GM18861 (cell line): ENCODE measurements at regions not wholly inside any gene's neighbourhood (a gene's known extent, or its start where the extent isn't known, plus 50 kb on each side); places are given as distances from the start of the nearest gene placed in this dataset.

Experiments
- ATAC-seq: cut with Tn5 transposase; IDR thresholded peaks from one replicate; pipeline ENCODE4 v1.9.1; 2021; ENCODE audit not compliant: unreplicated experiment

GRCh38 chr19:28520998-28521568, 691.9 kb downstream of the UQCRFS1 start:
- no peak for ATAC-seq

- ATAC-seq: no peak
Observed at GRCh38 chr19:28519952-28520861, 692.7 kb downstream of the UQCRFS1 start.

- no peak for ATAC-seq
Observed at GRCh38 chr19:28519218-28519779, 693.7 kb downstream of the UQCRFS1 start.

GRCh38 chr19:28516415-28516872, 696.5 kb downstream of the UQCRFS1 start:
- ATAC-seq: no peak

GRCh38 chr19:28514166-28514565, 698.8 kb downstream of the UQCRFS1 start:
- ATAC-seq: no peak

- ATAC-seq: no peak
Observed at GRCh38 chr19:28511655-28512054, 701.3 kb downstream of the UQCRFS1 start.

- ATAC-seq: no peak
Observed at GRCh38 chr19:28509079-28509895, 703.7 kb downstream of the UQCRFS1 start.

- ATAC-seq: no peak
Observed at GRCh38 chr19:28508666-28509065, 704.3 kb downstream of the UQCRFS1 start.

- no peak for ATAC-seq
Observed at GRCh38 chr19:28505933-28506332, 707.0 kb downstream of the UQCRFS1 start.

GRCh38 chr19:28505134-28505533, 707.8 kb downstream of the UQCRFS1 start:
- no peak for ATAC-seq

- ATAC-seq: no peak
Observed at GRCh38 chr19:28504727-28505126, 708.2 kb downstream of the UQCRFS1 start.

- no peak for ATAC-seq
Observed at GRCh38 chr19:28504139-28504538, 708.8 kb downstream of the UQCRFS1 start.

GRCh38 chr19:28502879-28503734, 709.8 kb downstream of the UQCRFS1 start:
- no peak for ATAC-seq

- no peak for ATAC-seq
Observed at GRCh38 chr19:28501976-28502375, 711.0 kb downstream of the UQCRFS1 start.

GRCh38 chr19:28500982-28501630, 711.8 kb downstream of the UQCRFS1 start:
- no peak for ATAC-seq

- no peak for ATAC-seq
Observed at GRCh38 chr19:28500296-28500695, 712.7 kb downstream of the UQCRFS1 start.

- no peak for ATAC-seq
Observed at GRCh38 chr19:28498404-28498976, 714.5 kb downstream of the UQCRFS1 start.

GRCh38 chr19:28497887-28498286, 715.1 kb downstream of the UQCRFS1 start:
- ATAC-seq: no peak

GRCh38 chr19:28497137-28497536, 715.8 kb downstream of the UQCRFS1 start:
- no peak for ATAC-seq
